ENCODE measurements at regions not wholly inside any gene's neighbourhood (a gene's known extent, or its start where the extent isn't known, plus 50 kb on each side); places are given as distances from the start of the nearest gene placed in this dataset.
"Not testable (repeated sequence)": the region's sequence is repeated elsewhere in the genome, so short reads cannot be mapped to it uniquely, and the experiment has no call there.

DNA sequence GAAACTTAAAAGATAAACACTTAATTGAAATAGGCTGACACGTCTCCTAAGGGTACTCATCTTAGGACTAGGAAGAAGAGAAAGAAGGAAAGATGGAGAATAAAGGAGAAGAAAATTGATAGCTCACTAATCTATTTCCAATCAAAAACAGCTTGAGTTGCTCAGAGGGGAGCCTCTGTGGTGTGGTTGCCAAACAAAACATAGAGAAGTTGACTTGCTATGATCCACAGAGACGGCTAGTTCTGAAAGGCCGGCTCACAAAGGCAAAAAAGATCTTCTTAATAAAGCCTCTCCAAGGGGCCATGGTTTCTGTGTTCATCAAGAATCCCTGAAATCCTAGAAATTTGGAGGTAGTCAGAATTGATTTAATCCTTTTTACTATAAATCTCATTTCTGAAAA is 644.1 kb downstream of the LMO4 start:
- no peak for DNase-seq

DNA sequence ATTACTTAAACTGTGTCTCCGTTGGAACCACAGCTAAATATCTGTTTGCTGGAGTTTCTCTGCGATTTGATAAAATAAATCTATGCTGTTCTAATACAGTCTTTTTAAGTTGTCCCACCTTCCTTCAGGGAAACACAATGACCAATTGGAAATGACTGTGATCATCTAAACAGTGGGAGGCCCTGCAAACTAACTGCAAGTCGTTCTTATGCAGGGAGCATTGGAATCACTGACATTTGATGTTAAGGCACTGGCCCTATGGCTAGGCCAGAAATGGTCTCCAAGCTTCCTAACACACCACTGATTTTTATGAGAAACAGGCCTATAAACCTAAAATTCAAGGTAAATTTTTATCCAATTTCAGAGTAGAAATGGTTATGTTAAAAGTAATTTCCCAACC is 645.2 kb downstream of the LMO4 start:
- DNase-seq, result no peak

DNA sequence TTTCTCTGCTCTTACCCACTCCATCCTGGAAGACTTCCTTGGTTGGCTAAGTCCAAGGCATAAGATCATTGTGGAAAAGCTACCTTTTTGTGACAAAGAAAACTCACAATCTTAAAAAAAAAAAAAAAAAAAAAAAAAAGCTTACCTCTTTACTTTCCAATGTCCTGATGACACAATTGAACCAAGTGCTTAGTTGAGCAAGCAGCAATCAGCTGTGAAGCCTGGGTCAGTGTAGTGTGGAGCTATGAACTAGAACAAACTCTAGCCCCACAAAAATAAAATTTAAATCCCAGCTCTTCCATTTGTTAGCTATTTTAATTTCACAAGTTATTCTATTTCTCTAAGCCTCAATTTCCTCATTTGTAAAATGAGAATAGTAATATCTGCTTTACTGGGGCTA is 647.6 kb downstream of the LMO4 start:
- no peak for DNase-seq

DNA sequence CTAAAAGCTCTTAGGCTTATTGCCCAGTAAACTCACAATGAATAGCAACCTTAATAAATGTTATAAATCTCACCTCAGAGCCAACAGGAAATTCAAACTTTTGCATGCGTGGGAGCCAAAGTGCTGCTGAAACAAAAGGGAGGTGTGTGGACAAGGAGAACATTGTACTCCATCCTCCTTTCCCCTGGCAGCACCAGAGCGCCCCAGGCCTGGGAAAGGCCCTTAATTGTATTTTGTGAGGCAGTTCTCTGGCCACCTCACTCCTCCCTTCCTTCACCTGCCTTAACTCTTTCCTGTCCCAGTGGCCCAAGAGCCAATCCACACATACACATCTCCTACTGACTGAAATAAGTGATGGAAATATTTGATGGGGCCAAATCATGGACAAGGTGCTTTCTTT is 648.5 kb downstream of the LMO4 start:
- DNase-seq, result no peak

DNA sequence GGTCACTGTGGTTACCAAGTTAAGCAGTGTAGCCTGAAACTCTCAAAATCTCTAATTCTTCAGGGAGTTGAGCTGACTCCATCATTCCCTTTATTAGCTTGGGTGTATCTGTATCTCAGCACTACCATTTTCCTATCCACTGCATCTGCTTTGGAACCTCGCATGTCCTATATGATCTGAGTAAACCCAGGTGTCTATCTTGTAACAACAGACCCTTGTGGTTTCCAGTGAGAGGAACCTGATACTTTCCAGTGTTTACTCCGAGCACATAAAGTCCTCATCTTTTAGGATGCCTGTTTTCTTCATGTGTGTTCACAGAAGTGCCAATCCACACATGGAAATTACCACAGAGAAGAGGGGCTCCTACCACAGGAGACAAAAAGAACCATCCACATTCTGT is 650.4 kb downstream of the LMO4 start:
- DNase-seq, result no peak

DNA sequence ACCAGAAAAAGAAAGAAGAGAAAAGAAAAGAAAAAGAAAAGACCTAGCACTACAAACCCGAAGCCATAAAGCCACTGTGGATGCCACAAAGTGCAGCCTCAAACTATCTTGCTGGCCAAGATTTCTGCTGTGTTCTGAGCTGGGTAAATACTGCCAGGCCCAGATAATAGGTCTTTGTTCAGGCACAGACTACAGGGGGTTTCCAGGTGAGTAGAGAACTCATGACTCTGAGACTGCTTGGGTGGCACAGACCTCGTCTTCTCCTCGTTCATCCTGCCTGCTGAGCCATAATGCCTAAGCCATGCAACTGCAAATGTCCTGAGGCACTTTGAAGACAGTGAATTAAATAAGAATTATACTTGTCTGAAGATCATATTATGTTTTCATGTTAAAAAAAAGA is 651.8 kb downstream of the LMO4 start:
- DNase-seq, result no peak

DNA sequence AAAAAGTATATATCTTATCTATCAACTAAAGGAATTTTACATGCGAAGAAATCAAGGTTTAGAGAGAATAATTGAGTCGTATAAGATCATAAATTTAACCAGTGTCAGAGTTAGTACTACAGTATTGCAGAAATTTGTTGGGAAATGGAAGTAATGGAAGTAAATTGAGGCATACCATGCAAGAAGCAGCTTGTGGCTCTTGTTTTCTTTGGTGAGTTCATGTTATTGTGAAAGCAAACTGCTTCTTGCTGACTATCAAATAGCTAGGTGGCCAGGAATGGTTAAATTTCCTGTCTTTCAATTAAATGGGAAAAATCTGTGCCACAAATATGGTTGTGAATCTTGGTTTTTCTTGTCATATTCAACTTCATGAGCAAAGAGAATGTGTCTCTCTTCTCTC is 652.7 kb downstream of the LMO4 start:
- no peak for DNase-seq

DNA sequence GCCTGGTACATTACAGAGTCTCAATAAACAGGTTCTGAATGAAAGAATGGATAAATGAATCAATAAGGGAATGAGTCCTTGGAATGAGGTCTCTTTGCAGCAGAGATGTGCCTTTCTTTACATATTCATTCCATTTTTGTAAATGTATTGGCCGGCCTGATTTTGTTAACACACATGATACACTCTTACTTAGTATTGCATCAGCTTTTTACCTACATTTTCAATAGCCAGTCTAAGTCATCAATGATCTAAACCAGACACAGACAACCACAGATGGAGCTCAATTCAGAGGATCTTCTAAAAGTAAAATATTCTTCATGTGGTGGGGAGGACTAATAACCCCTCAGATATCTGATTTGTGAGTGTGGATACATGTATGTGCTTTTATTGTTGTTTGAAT is 653.1 kb downstream of the LMO4 start:
- no peak for DNase-seq

DNA sequence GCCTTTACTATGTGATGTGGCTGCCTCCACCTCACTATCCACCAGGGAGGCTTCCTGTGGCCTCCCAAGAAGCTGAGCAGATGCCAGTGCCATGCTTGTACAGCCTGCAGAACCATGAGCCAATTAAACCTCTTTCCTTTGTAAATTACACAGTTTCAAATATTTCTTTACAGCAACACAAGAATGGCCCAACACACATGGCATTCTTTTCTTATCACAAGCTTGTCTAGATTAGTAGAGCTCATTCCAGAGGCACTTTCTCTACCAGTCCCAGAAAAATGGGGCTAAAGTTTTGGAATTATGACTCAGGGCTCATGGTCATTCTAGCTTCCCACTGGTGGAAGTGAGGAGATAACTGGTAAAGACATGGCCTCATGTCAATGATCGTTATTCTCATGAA is 655.2 kb downstream of the LMO4 start:
- no peak for DNase-seq

DNA sequence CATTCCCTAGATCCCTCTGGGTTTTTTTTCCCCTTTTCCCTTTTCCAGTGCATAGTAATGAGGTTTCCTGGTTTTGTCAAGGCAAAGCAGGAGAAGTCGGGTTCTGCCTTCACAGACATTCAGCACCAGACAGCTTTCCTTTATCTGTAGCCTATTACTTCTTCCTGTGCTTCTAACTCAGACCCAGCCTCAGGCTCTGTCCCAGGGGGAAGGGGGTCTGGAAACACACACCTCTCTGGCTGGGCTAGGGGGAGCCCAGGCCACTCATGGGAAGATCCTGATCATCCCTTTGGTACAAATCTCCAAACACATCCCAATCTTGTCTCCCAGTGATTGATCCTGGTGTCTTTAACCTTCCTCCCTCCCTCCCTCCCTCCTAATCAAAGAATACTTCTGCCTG is 656.4 kb downstream of the LMO4 start:
- no peak for DNase-seq

DNA sequence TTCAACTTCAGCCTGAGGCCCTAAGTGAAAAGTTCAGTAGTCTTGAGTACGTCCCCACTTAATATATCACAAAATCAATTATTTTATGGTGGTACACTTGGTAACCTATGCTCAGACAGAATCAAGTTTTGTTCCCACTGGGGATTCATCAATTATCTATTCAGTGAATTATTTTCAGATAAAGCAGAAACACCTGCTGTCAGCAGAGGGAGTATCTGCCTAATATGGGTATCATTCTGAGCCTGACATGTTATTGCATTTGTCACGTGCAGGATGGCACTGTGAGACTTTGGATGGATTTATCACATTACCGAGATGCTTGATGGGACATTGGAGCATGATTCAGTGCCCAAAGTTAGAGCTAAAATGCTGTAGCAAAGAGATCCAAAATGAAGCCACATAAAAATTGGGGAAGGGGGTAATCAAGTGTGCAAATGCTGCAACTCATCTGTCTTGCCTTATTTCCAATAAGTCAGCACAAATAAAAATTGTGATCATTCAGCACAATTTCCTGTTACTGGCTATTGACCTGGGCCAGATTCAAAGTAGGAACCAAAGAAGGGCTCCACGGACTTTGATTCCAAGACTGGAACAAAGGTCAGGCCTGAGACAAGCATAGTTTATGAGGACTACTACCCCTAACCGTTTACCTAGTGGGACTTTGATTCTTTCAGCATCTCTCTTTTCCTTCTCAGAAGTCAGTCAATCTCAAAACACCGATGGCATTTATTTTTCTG is 657.6 kb downstream of the LMO4 start:
- no peak for DNase-seq

DNA sequence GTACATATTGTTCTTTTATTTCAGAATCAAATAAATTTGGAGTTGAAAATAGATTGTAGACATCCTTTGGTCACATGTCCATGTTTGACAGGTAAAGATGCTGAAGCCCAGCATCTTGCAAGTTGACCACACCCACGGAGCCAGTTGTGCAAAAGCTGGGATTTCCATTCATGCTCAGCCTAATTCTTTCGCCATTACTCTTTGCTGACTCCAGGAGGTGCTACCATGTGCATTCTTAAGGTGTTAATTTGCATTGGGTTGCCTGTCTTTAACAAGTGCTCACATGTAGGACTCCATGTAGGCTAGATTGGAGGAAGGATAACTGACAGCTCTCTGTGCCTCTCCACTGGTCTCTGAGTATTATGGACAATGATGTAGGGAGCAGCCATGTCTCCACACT is 660.7 kb downstream of the LMO4 start:
- DNase-seq, result no peak

DNA sequence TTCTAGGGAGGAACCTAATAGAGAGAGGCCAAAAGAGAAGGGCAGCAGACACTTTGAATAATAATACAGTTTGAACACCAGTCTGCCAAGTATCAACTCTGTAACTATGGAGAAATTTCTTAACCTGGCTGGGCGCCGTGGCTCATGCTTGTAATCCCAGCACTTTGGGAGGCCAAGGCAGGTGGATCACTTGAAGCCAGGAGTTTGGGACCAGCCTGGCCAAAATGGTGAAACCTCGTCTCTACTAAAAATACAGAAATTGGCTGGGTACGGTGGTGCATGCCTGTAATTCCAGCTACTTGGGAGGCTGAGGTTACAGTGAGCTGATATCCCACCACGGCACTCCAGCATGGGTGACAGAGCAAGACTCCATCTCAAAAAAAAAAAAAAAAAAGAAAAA is 663.9 kb downstream of the LMO4 start:
- not testable (repeated sequence) for DNase-seq

DNA sequence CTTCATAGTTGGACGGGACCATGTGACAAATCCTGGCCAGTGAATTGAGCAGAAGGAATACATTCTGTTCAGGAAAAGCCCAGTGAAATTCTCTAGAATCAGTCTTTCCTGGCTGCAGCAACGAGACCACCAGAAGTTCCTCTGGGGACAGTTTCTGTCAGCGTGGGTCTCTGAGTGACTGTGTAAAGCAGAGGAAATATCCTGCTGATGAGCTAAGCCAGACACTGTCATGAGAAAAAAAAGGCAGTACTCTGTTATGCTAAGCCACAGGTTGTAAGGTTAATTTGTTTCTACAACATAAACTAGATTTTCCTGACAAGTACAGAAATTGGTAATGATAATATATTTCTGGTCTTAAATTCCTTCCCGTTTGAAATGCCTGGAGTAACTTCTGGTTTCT is 664.4 kb downstream of the LMO4 start:
- no peak for DNase-seq

DNA sequence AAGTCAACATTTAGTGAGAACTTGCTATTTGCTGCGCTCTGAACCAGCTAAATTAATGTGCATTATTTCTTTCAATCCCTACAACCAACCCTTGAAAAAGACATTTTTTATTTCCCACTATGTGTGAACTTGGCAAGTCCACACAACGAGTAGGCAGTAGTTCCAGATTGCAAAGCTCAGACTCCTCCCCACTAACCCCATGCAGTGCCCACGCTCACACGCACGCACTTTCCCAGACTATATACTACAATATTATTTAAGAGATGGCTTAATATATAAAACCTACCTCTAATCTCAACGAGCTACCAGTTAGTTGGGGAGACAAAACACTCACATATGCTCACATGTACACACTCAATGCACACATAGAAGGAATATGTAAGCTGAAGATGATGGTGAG is 671.2 kb downstream of the LMO4 start:
- DNase-seq, result no peak

DNA sequence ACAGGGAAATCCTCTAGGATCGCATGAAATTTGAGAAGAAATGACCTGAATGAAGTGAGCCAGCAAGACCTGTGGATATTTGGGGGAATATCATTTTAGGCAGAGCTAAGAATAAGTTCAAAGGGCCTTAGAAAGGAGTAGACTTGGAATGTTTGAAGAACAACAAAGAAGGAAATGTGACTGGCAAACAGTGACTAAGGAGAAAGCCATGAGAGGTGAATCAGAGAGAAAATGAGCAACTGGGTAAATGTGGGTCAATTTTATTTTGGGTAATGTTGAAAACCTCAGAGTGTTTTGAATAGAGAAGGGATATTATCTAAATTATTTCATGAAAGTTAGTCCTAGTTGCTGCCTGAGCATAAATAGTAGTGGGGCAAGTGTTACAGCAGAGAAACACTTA is 672.8 kb downstream of the LMO4 start:
- no peak for DNase-seq

DNA sequence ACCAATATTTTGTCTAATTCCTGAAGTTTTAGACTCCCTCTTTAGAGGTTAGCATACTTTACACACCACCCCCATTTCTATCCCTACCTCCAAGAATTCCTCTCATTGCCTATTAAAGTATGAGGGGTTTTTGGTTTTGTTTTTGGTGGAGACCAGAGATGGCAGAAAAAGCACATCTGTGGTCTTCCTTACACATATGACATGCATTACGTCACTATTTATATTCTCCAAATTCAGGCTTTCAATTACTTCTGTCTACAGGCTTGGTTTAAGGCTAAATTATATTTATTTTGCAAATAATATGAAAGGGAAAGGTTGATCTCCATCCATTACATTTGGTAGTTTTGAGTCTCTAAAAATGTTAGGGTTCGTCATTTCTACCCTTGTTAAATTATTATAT is 674.6 kb downstream of the LMO4 start:
- no peak for DNase-seq

DNA sequence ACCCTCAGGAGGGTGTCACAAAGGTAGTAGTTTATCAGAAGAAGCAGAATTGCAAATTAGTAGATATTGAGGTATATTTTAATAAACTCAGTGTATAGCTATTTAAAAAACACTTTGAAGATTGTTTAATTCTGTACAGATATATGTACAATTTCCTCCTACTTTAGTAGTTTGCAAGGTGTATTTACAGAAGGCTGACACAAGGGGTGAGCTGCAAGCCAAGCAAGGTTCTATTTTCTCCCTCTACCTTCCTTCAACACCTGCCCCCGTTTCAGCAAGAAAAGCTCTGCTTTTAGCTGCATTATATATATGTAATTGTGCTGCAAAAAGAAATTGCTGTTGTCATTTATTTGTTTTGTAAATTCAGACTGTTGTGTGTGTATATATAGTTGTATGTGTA is 674.2 kb upstream of the PKN2 start:
- no peak for DNase-seq

DNA sequence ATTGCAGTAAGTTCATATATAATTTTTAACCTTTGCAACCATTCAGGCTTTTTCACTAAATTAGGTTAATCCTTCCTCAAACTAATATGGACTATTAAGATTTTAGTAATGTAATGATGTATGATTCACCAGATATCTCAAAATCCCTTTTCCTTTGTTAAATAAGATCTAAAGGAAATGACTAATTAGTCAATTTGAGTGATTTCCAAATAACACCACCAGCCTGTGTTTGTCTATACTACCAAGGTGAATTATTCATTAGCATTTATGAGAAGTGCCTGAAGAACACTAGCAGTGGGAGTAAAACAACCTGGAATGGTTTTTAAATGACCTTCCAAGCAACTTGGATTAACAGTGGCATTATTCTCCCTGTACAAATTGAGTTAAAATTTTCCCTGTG is 670.6 kb upstream of the PKN2 start:
- no peak for DNase-seq

DNA sequence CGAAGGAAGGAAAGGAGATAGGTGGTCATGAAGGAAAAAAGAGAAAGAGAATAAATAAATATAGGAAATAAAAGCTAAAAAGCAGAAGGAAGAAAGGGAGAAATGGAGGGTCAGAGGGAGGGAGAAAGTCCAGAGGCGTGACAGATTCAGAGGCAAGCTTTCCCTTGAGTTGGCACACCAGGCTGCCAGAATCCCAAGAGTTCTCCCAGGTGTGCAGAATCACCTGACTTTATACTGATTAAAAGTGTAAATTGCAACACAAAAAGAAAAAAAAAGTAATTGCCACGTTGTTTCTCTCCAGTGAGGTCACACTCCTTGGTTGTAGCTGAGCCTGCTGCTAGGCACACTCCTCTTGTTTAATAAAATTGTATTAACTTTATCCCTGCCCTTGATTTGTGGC is 669.9 kb upstream of the PKN2 start:
- no peak for DNase-seq

DNA sequence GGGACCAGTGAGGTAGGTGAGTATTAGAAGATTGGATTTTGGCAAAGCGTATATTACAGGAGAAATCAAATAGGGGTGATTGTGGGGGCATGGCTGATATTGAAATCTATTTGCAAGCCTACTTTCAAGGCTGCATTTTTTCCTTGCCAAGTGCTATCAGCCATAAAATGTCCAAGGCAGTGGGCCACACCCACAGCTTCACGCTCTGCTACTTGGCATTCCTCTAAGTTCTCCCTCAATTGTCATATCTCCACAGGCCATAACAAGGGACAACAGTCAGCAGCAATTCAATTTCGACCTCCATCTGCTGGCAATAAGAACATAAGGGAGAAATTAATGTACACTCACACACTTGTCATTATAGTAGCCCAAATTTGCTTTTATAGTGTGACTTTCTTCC is 667.1 kb upstream of the PKN2 start:
- no peak for DNase-seq

DNA sequence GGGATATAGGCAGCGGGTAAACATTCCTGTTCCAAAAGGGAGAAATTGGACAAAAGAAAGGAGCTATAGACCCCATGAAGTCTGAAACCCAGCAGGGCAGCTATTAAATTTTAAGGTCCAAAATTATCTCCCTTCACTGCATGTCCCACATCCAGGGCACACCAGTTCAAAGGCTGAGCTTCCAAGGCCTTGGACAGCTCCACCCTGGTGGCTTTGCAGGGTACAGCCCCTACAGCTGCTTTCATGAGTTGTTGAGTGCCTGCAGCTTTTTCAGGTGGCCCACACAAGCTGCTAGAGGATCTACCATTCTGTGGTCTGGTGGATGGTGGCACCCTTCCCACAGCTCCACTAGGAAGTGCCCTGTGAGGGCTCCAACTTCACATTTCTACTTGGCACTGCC is 662.5 kb upstream of the PKN2 start:
- no peak for DNase-seq

DNA sequence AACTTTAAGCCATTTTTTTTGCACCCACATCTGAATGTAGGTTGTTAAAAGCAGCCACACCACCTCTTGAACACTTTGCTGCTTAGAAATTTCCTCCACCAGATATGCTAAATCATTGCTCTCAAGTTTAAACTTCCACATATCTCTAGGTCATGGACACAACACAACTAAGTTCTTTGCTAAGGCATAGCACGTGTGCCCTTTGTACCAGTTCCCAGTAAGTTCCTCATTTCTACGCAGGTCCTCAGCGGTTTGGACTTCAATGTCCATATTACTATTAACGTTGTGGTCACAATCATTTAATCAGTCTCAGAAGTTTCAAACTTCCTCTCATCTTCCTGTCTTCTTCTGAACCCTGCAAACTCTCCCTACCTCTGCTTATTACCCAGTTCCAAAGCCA is 661.6 kb upstream of the PKN2 start:
- DNase-seq, result peak; percentile 1

DNA sequence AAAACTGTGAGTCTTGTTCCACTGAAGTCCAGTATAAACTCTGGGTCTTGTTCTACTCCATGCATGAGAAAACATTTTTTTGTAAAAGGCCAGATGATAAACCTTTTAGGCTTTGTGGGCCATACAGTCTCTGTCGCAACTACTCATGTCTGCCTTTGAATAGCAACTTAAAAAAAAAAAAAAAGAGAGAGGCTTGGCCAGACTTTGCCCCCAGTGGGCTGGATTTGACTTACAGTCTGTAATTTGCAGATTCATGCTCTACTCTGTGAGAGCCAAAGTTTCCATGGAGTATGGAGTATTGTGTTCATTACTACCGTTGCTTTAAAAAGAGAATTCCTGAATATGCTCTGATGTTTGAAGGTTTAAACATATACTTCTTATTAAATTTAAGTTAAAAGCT is 654.9 kb upstream of the PKN2 start:
- no peak for DNase-seq

DNA sequence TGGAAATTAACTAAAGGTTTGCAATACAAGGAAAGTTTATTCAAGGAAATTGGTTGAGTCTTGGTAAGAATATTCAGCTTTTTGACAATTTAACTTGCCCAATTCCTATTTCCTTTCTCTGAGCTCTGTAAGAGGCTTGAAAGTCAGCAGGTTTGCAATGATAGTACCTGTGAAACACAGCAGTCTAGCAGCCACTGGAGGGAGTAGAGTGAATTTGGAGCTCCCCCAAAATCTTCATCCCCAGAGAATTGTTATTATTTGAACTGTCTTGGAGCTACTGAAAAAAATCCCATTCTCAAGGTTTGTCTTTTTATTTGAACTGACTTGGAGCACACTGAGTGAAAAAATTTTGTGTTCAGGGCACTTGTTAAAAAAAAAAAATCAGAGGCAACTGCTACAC is 654.2 kb upstream of the PKN2 start:
- no peak for DNase-seq

DNA sequence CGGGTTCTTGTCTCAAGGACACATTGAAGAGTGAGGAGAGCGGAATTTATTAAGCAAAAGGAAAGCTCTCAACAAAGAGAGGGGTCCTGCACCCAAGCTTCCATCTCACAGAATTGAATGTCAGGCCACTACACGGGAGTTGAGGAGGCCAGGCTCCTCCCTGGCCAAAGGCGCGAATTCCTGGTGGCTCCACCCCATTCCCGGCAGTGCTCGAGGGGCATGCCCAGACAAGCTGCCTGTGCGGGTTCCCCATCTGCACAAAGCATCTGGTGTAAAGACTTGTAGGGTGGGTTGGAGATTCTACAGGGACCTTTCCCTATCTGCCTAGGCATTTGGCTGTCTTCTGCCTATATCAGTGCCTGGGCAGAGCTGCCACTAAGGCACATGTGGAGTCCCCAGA is 648.5 kb upstream of the PKN2 start:
- no peak for DNase-seq
